ENCODE measurements at regions not wholly inside any gene's neighbourhood (a gene's known extent, or its start where the extent isn't known, plus 50 kb on each side); places are given as distances from the start of the nearest gene placed in this dataset.
"Not testable (repeated sequence)": the region's sequence is repeated elsewhere in the genome, so short reads cannot be mapped to it uniquely, and the experiment has no call there.

GRCh38 chr12:107605293-107605692 lies 80.3 kb upstream of the PWP1 start:
- H3F3A ChIP-seq (ENCODE audit: low read length, unreplicated experiment), result no peaks in the 10 kb centered on the region
- no peak overlapping the region for H3K4me3 ChIP-seq (ENCODE audit: low read length)
- no peaks in the 10 kb centered on the region for H3K27me3 ChIP-seq (ENCODE audit: low read length)
- ATAC-seq (no peak), DNase-seq (no peak)
- POLR2A ChIA-PET (ENCODE audit: unreplicated experiment), result no interaction called here
- H3K9me3 ChIP-seq (ENCODE audit: low read length), result no peaks in the 10 kb centered on the region
- no peak overlapping the region for H3K9ac ChIP-seq (ENCODE audit: low read length)
- H4K20me1 ChIP-seq (ENCODE audit: low read length), result no peaks in the 10 kb centered on the region
- CTCF ChIA-PET, result no interaction called here
- no peaks in the 10 kb centered on the region for H3K79me2 ChIP-seq (ENCODE audit: low read length)
- no peak overlapping the region for H2AFZ ChIP-seq (ENCODE audit: low read length)
- TF ChIP-seq EZH2 (IDR thresholded peaks at IDR 0.05; ENCODE audit: low read length, unreplicated experiment) (no peak), CTCF (conservative IDR thresholded peaks at IDR 0.05; ENCODE audit: low read depth, low read length) (no peak), EZH2phosphoT487 (IDR thresholded peaks at IDR 0.05; ENCODE audit: borderline replicate concordance, low read length) (no peak)
- no peaks in the 10 kb centered on the region for H3K36me3 ChIP-seq (ENCODE audit: low read depth, low read length)
- H3K27ac ChIP-seq (ENCODE audit: low read length), result no peak overlapping the region
- 0 out of 2 replicates have a peak, but pooled peaks cover 4% of the 10 kb centered on the region for H3K4me1 ChIP-seq (ENCODE audit: insufficient read depth, low read length)
- no TSS peak for BruUV-seq (replicated peaks)
- intact Hi-C loops (cut with micrococcal nuclease), result no loop called here
- H3K4me2 ChIP-seq (ENCODE audit: low read length), result no peak overlapping the region
- H3K9me2 ChIP-seq (replicated peaks; ENCODE audit: low read length), result no peaks in the 10 kb centered on the region

- Histone ChIP-seq H3K9me2 (replicated peaks; ENCODE audit: low read length) (no peaks in the 10 kb centered on the region), H3K79me2 (ENCODE audit: low read length) (no peaks in the 10 kb centered on the region), H4K20me1 (ENCODE audit: low read length) (no peaks in the 10 kb centered on the region), H3K27me3 (ENCODE audit: low read length) (no peaks in the 10 kb centered on the region), H3K4me2 (ENCODE audit: low read length) (peak overlapping the region; percentile 30; the same call in 1 of the 2 replicates), H3K4me1 (ENCODE audit: insufficient read depth, low read length) (0 out of 2 replicates have a peak, but pooled peaks cover 4% of the 10 kb centered on the region), H3K36me3 (ENCODE audit: low read depth, low read length) (no peaks in the 10 kb centered on the region), H3F3A (ENCODE audit: low read length, unreplicated experiment) (no peaks in the 10 kb centered on the region), H2AFZ (ENCODE audit: low read length) (peak overlapping the region; percentile 42; the same call in 1 of the 2 replicates), H3K9me3 (ENCODE audit: low read length) (no peaks in the 10 kb centered on the region), H3K9ac (ENCODE audit: low read length) (no peak overlapping the region), H3K4me3 (ENCODE audit: low read length) (no peak overlapping the region), H3K27ac (ENCODE audit: low read length) (no peak overlapping the region)
- intact Hi-C loops (cut with micrococcal nuclease), result loop anchor here (1.0 kb wide), 2 partner anchors 475 to 480 kb away; no protein-coding TSS in a partner anchor
- ChIA-PET CTCF (interaction anchor here (1.7 kb wide), 1 partner anchor 476 kb away, joined by 8 read pairs; no protein-coding TSS in a partner anchor), POLR2A (ENCODE audit: unreplicated experiment) (interaction anchor here (0.5 kb wide), 1 partner anchor 68 kb away, joined by 8 read pairs; no protein-coding TSS in a partner anchor)
- BruUV-seq (replicated peaks), result no TSS peak
- TF ChIP-seq CTCF (conservative IDR thresholded peaks at IDR 0.05; ENCODE audit: low read depth, low read length), result peak; percentile 97
- TF ChIP-seq EZH2 (IDR thresholded peaks at IDR 0.05; ENCODE audit: low read length, unreplicated experiment), result no peak
- no peak for TF ChIP-seq EZH2phosphoT487 (IDR thresholded peaks at IDR 0.05; ENCODE audit: borderline replicate concordance, low read length)
- peak; percentile 84 for ATAC-seq
- peak; percentile 88 for DNase-seq
Observed at GRCh38 chr12:107607464-107608392, 77.9 kb upstream of the PWP1 start.

- H3K27ac ChIP-seq (ENCODE audit: low read length); H3K9me2 ChIP-seq (replicated peaks; ENCODE audit: low read length); H4K20me1 ChIP-seq (ENCODE audit: low read length); H2AFZ ChIP-seq (ENCODE audit: low read length); H3K9me3 ChIP-seq (ENCODE audit: low read length); intact Hi-C loops (cut with micrococcal nuclease); BruUV-seq (replicated peaks); H3K4me2 ChIP-seq (ENCODE audit: low read length); H3F3A ChIP-seq (ENCODE audit: low read length, unreplicated experiment); POLR2A ChIA-PET (ENCODE audit: unreplicated experiment); H3K4me3 ChIP-seq (ENCODE audit: low read length); H3K79me2 ChIP-seq (ENCODE audit: low read length); H3K27me3 ChIP-seq (ENCODE audit: low read length); DNase-seq; ATAC-seq; H3K36me3 ChIP-seq (ENCODE audit: low read depth, low read length); H3K9ac ChIP-seq (ENCODE audit: low read length); H3K4me1 ChIP-seq (ENCODE audit: insufficient read depth, low read length): not testable (repeated sequence)
- CTCF ChIA-PET, result interaction anchor here (0.6 kb wide), 1 partner anchor 61 kb away, joined by 5 read pairs; no protein-coding TSS in a partner anchor
Observed at GRCh38 chr12:107608779-107609178, 76.8 kb upstream of the PWP1 start.

Measured in PC-3 (cell line).